Liver (tissue), 8 donors: ENCODE measurements at regions not wholly inside any gene's neighbourhood (a gene's known extent, or its start where the extent isn't known, plus 50 kb on each side); places are given as distances from the start of the nearest gene placed in this dataset.

Experiments used
- DNase-seq: peaks from one replicate; pipeline ENCODE4 v3.0.0-alpha.2; 2017; ENCODE audit warnings: low spot score
- H3K27ac ChIP-seq, 2 donors: one replicate each; pipeline ENCODE4 v1.7.0; 2013; ENCODE audit warnings: inconsistent platforms in 2 of 2, low read length in 2 of 2, control low read depth in 1 of 2, low read depth in 1 of 2, mild to moderate bottlenecking in 1 of 2
- H3K27me3 ChIP-seq, 4 donors: one replicate each; pipeline versions ENCODE4 v1.6.1 to v1.7.0; 2013; ENCODE audit warnings: low read length in 3 of 4, inconsistent platforms in 1 of 4, mild to moderate bottlenecking in 1 of 4, moderate library complexity in 1 of 4; ENCODE audit not compliant: control insufficient read depth in 4 of 4, insufficient read depth in 4 of 4
- H3K36me3 ChIP-seq, 4 donors: one replicate each; pipeline versions ENCODE4 v1.6.1 to v1.7.0; 2013; ENCODE audit warnings: low read length in 3 of 4, mild to moderate bottlenecking in 3 of 4, low read depth in 1 of 4, moderate library complexity in 1 of 4; ENCODE audit not compliant: control insufficient read depth in 4 of 4, insufficient read depth in 3 of 4
- H3K4me1 ChIP-seq, 4 donors: one replicate each; pipeline versions ENCODE4 v1.6.1 to v1.7.0; 2013; ENCODE audit warnings: low read length in 3 of 4, mild to moderate bottlenecking in 3 of 4, moderate library complexity in 1 of 4; ENCODE audit not compliant: control insufficient read depth in 4 of 4, insufficient read depth in 4 of 4
- H3K4me3 ChIP-seq, 3 donors: one replicate each; pipeline versions ENCODE4 v1.6.1 to v1.7.0; 2013; ENCODE audit warnings: low read length in 3 of 3, control low read depth in 1 of 3, low read depth in 1 of 3, mild to moderate bottlenecking in 1 of 3
- H3K9ac ChIP-seq, 2 donors: one replicate each; pipeline ENCODE4 v1.7.0; 2013; ENCODE audit warnings: low read length in 2 of 2, mild to moderate bottlenecking in 2 of 2, moderate library complexity in 2 of 2, control low read depth in 1 of 2, low read depth in 1 of 2
- H3K9me3 ChIP-seq, 4 donors: one replicate each; pipeline versions ENCODE4 v1.6.1 to v1.7.0; 2013; ENCODE audit warnings: low read length in 3 of 4; ENCODE audit not compliant: control insufficient read depth in 4 of 4
- EGR1 ChIP-seq, 2 donors: IDR thresholded peaks; 2 replicates each; pipeline ENCODE4 v1.6.1; 2016 to 2018; ENCODE audit warnings: antibody characterized with exemption in 2 of 2, low read depth in 2 of 2
- FOXA1 ChIP-seq: IDR thresholded peaks from 2 replicates; pipeline ENCODE4 v1.6.1; 2016; ENCODE audit warnings: antibody characterized with exemption
- FOXA2 ChIP-seq: IDR thresholded peaks from 2 replicates; pipeline ENCODE4 v1.6.1; 2016; ENCODE audit warnings: antibody characterized with exemption
- GABPA ChIP-seq, 2 donors: IDR thresholded peaks in 1 of 2; conservative IDR thresholded peaks in 1 of 2; 2 replicates each; pipeline ENCODE4 v1.6.1; 2016; ENCODE audit warnings: antibody characterized with exemption in 2 of 2, mild to moderate bottlenecking in 1 of 2, moderate library complexity in 1 of 2
- HNF4G ChIP-seq: IDR thresholded peaks from 2 replicates; pipeline ENCODE4 v1.6.1; 2016; ENCODE audit warnings: antibody characterized with exemption
- JUND ChIP-seq, 2 donors: IDR thresholded peaks; 2 replicates each; pipeline ENCODE4 v1.6.1; 2016; ENCODE audit warnings: antibody characterized with exemption in 2 of 2
- NR2F2 ChIP-seq: IDR thresholded peaks from 2 replicates; pipeline ENCODE4 v1.6.1; 2016; ENCODE audit warnings: antibody characterized with exemption
- RAD21 ChIP-seq, 2 donors: IDR thresholded peaks; 2 replicates each; pipeline ENCODE4 v1.6.1; 2016; ENCODE audit warnings: antibody characterized with exemption in 2 of 2, mild to moderate bottlenecking in 2 of 2
- RXRA ChIP-seq, 2 donors: IDR thresholded peaks; 2 replicates each; pipeline ENCODE4 v1.6.1; 2017 to 2018; ENCODE audit warnings: antibody characterized with exemption in 2 of 2, mild to moderate bottlenecking in 1 of 2
- SP1 ChIP-seq: IDR thresholded peaks from 2 replicates; pipeline ENCODE4 v1.6.1; 2018; ENCODE audit warnings: antibody characterized with exemption, mild to moderate bottlenecking
- TAF1 ChIP-seq: conservative IDR thresholded peaks from 2 replicates; pipeline ENCODE4 v1.6.1; 2016; ENCODE audit warnings: antibody characterized with exemption, mild to moderate bottlenecking
- YY1 ChIP-seq: IDR thresholded peaks from 2 replicates; pipeline ENCODE4 v1.6.1; 2016; ENCODE audit warnings: antibody characterized with exemption, mild to moderate bottlenecking
- WGBS: extraction: QIAGEN DNeasy Blood & Tissue Kit; methylation state at CpG from one replicate; pipeline ENCODE4 v1.1.7; 2013; 5-methylcytosine and 5-hydroxymethylcytosine counted together
- TF ChIP-seq, protein P1 (sequence below): IDR thresholded peaks from 2 replicates; pipeline ENCODE4 v1.6.1; 2016; ENCODE audit warnings: antibody characterized with exemption
- TF ChIP-seq, protein P2 (sequence below): IDR thresholded peaks from 2 replicates; pipeline ENCODE4 v1.6.1; 2016; ENCODE audit warnings: antibody characterized with exemption
- TF ChIP-seq, protein P3 (sequence below): IDR thresholded peaks from 2 replicates; pipeline ENCODE4 v1.6.1; 2016; ENCODE audit warnings: antibody characterized with exemption, mild to moderate bottlenecking
- TF ChIP-seq, protein P4 (sequence below): fragments of 150-350 bp; IDR thresholded peaks from 2 replicates; pipeline ENCODE4 v1.5.1; 2017; ENCODE audit warnings: improper control_type of control experiment, low read depth, low read length; ENCODE audit not compliant: missing input control
- TF ChIP-seq, protein P5 (sequence below): IDR thresholded peaks from 2 replicates; pipeline ENCODE4 v1.6.1; 2016; ENCODE audit warnings: antibody characterized with exemption
- donor health status: healthy.
- donor health status: healthy.
- donor health status: healthy.
- donor health status: healthy.
- donor health status: healthy.

DNA sequence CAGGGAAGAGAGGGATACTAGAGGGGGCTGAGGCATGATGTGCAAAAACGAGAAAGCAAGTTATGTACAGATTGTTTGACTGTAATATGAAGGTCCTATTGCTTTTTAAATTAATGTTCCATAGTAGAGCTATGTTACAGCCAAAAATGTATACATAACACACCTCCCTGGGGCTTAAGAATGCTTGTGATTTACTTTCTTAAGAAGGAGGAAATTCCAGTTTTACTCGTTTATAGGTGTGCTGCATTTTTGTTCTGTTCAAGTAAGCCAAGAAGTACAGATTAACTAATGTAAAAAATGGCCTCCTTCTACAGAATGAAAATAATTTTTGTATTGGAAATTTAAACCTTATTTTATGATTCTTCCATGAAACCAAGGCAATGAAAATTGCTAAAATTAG is 614.4 kb upstream of the NR3C2 start:
- DNase-seq: no peak
- TF ChIP-seq YY1 (no peak), SP1 (no peak), GABPA (IDR thresholded peaks at IDR 0.05 in 1 of 2, conservative IDR thresholded peaks at IDR 0.05 in 1 of 2) (no peak), EGR1 (IDR thresholded peaks at IDR 0.05; ENCODE audit: low read depth in 2 of 2) (no peak)
- WGBS: 56% methylated on average over 2 of the region's 2 CpGs

DNA sequence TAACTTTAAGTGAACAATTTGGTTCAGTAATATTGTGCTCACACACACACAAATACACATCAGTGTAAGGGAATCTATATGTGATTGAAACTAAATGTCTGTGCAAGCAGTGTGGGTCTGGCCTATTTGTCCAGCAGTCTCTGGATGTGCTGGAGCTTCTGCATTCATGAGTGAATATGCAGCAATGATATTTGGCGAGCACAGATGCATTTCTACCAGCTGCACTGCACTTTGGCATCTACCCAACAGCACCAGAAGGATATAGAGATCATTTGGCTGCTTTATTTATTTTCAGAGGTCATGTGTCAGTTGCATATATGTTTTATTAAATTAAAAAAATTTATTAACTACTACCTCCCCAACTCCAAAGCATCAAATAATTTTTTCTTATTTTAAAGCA is 613.4 kb upstream of the NR3C2 start:
- Histone ChIP-seq H3K4me3 (no peak overlapping the region), H3K27ac (no peak overlapping the region), H3K9me3 (no peaks in the 10 kb centered on the region), H3K4me1 (no peaks in the 10 kb centered on the region), H3K9ac (no peak overlapping the region), H3K36me3 (no peaks in the 10 kb centered on the region), H3K27me3 (peaks cover 0 to 2% (median 0%) of the 10 kb centered on the region in 4 donors)
- TF ChIP-seq FOXA1 (no peak), RXRA (IDR thresholded peaks at IDR 0.05) (no peak), YY1 (no peak), RAD21 (IDR thresholded peaks at IDR 0.05) (no peak), TAF1 (no peak), JUND (IDR thresholded peaks at IDR 0.05) (no peak), NR2F2 (no peak), GABPA (IDR thresholded peaks at IDR 0.05 in 1 of 2, conservative IDR thresholded peaks at IDR 0.05 in 1 of 2) (no peak), SP1 (no peak), FOXA2 (no peak), HNF4G (no peak), EGR1 (IDR thresholded peaks at IDR 0.05; ENCODE audit: low read depth in 2 of 2) (no peak)
- TF ChIP-seq, protein P1, sequence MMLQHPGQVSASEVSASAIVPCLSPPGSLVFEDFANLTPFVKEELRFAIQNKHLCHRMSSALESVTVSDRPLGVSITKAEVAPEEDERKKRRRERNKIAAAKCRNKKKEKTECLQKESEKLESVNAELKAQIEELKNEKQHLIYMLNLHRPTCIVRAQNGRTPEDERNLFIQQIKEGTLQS: no peak
- TF ChIP-seq, protein P2, sequence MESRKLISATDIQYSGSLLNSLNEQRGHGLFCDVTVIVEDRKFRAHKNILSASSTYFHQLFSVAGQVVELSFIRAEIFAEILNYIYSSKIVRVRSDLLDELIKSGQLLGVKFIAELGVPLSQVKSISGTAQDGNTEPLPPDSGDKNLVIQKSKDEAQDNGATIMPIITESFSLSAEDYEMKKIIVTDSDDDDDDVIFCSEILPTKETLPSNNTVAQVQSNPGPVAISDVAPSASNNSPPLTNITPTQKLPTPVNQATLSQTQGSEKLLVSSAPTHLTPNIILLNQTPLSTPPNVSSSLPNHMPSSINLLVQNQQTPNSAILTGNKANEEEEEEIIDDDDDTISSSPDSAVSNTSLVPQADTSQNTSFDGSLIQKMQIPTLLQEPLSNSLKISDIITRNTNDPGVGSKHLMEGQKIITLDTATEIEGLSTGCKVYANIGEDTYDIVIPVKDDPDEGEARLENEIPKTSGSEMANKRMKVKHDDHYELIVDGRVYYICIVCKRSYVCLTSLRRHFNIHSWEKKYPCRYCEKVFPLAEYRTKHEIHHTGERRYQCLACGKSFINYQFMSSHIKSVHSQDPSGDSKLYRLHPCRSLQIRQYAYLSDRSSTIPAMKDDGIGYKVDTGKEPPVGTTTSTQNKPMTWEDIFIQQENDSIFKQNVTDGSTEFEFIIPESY: no peak
- TF ChIP-seq, protein P3, sequence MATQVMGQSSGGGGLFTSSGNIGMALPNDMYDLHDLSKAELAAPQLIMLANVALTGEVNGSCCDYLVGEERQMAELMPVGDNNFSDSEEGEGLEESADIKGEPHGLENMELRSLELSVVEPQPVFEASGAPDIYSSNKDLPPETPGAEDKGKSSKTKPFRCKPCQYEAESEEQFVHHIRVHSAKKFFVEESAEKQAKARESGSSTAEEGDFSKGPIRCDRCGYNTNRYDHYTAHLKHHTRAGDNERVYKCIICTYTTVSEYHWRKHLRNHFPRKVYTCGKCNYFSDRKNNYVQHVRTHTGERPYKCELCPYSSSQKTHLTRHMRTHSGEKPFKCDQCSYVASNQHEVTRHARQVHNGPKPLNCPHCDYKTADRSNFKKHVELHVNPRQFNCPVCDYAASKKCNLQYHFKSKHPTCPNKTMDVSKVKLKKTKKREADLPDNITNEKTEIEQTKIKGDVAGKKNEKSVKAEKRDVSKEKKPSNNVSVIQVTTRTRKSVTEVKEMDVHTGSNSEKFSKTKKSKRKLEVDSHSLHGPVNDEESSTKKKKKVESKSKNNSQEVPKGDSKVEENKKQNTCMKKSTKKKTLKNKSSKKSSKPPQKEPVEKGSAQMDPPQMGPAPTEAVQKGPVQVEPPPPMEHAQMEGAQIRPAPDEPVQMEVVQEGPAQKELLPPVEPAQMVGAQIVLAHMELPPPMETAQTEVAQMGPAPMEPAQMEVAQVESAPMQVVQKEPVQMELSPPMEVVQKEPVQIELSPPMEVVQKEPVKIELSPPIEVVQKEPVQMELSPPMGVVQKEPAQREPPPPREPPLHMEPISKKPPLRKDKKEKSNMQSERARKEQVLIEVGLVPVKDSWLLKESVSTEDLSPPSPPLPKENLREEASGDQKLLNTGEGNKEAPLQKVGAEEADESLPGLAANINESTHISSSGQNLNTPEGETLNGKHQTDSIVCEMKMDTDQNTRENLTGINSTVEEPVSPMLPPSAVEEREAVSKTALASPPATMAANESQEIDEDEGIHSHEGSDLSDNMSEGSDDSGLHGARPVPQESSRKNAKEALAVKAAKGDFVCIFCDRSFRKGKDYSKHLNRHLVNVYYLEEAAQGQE: no peak
- TF ChIP-seq, protein P4, sequence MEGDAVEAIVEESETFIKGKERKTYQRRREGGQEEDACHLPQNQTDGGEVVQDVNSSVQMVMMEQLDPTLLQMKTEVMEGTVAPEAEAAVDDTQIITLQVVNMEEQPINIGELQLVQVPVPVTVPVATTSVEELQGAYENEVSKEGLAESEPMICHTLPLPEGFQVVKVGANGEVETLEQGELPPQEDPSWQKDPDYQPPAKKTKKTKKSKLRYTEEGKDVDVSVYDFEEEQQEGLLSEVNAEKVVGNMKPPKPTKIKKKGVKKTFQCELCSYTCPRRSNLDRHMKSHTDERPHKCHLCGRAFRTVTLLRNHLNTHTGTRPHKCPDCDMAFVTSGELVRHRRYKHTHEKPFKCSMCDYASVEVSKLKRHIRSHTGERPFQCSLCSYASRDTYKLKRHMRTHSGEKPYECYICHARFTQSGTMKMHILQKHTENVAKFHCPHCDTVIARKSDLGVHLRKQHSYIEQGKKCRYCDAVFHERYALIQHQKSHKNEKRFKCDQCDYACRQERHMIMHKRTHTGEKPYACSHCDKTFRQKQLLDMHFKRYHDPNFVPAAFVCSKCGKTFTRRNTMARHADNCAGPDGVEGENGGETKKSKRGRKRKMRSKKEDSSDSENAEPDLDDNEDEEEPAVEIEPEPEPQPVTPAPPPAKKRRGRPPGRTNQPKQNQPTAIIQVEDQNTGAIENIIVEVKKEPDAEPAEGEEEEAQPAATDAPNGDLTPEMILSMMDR: no peak
- TF ChIP-seq, protein P5, sequence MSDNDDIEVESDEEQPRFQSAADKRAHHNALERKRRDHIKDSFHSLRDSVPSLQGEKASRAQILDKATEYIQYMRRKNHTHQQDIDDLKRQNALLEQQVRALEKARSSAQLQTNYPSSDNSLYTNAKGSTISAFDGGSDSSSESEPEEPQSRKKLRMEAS: no peak
- DNase-seq: no peak
- WGBS: 51% methylated on average over 1 of the region's 1 CpG

More for the DNA sequence above, 614.4 kb upstream of the NR3C2 start:
- Histone ChIP-seq H3K9ac (no peak overlapping the region), H3K4me1 (no peaks in the 10 kb centered on the region), H3K27me3 (peaks cover 0 to 2% (median 0%) of the 10 kb centered on the region in 4 donors), H3K9me3 (no peaks in the 10 kb centered on the region), H3K27ac (no peak overlapping the region), H3K4me3 (no peak overlapping the region), H3K36me3 (no peaks in the 10 kb centered on the region)
